Neural progenitor cell (in vitro differentiated cells): ENCODE measurements at regions not wholly inside any gene's neighbourhood (a gene's known extent, or its start where the extent isn't known, plus 50 kb on each side); places are given as distances from the start of the nearest gene placed in this dataset.

ENCODE experiments used
- EZH2 ChIP-seq: fragments of 200-600 bp; sonication (generic); IDR thresholded peaks from 2 replicates; pipeline ENCODE4 v1.6.1; 2017; ENCODE audit warnings: antibody characterized with exemption, mild to moderate bottlenecking, moderate library complexity
- TF ChIP-seq, protein P1 (sequence below): fragments of 200-600 bp; sonication (generic); IDR thresholded peaks from 2 replicates; pipeline ENCODE4 v1.5.1; 2017; ENCODE audit warnings: antibody characterized with exemption, mild to moderate bottlenecking

DNA sequence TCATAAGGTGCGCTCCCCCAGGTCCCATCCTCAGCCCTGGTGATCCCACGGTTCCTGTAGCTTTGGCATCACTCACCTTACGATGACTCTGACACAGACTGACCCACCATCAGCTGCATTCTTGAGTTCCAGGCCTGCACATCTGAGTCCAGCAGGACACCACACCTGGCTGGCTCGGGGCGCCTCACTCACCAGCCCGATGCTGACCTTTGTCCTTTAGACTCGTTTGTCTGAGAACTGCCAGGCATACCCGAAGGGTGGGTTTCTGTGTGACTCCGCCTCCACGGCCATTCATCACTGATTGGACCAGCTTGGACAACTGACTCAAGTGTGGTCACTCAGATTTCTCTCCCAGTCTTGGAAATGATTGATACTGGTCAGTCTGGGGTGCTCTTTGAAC is 129.4 kb upstream of the CSF3R start:
- TF ChIP-seq, protein P1, sequence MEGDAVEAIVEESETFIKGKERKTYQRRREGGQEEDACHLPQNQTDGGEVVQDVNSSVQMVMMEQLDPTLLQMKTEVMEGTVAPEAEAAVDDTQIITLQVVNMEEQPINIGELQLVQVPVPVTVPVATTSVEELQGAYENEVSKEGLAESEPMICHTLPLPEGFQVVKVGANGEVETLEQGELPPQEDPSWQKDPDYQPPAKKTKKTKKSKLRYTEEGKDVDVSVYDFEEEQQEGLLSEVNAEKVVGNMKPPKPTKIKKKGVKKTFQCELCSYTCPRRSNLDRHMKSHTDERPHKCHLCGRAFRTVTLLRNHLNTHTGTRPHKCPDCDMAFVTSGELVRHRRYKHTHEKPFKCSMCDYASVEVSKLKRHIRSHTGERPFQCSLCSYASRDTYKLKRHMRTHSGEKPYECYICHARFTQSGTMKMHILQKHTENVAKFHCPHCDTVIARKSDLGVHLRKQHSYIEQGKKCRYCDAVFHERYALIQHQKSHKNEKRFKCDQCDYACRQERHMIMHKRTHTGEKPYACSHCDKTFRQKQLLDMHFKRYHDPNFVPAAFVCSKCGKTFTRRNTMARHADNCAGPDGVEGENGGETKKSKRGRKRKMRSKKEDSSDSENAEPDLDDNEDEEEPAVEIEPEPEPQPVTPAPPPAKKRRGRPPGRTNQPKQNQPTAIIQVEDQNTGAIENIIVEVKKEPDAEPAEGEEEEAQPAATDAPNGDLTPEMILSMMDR, result no peak
- no peak for TF ChIP-seq EZH2
